Cerebellar nuclear complex (tissue), 1 donor: ENCODE measurements at regions not wholly inside any gene's neighbourhood (a gene's known extent, or its start where the extent isn't known, plus 50 kb on each side); places are given as distances from the start of the nearest gene placed in this dataset.
"Not testable (repeated sequence)": the region's sequence is repeated elsewhere in the genome, so short reads cannot be mapped to it uniquely, and the experiment has no call there.

Experiments used
- DNase-seq, 2 experiments: peaks; one replicate each; lab custom pipeline; 2025; lab: John Stamatoyannopoulos, UW

DNA sequence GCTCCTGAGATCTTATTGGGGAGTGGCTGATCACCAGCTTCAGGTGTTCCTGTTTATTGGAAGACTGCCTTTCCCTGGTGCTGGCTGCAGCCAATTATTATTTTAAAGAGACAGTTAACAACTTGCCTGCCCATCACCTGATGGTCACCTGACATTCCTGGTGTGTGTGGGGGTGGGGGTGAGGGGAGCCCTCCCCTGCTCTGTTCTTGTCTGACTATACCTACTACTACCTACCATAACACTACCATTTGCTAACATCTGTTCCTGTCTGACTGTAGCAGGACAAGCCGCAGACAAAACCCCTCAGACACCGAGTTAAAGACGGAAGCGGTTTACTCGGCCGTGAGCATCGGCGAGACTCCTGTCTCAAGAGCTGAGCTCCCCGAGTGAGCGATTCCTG lies 54.9 kb upstream of the NBPF3 start:
- DNase-seq, result no peak

- no peak for DNase-seq
These were observed 55.3 kb upstream of the NBPF3 start for GRCh38 chr1:21384620-21385019.

DNA sequence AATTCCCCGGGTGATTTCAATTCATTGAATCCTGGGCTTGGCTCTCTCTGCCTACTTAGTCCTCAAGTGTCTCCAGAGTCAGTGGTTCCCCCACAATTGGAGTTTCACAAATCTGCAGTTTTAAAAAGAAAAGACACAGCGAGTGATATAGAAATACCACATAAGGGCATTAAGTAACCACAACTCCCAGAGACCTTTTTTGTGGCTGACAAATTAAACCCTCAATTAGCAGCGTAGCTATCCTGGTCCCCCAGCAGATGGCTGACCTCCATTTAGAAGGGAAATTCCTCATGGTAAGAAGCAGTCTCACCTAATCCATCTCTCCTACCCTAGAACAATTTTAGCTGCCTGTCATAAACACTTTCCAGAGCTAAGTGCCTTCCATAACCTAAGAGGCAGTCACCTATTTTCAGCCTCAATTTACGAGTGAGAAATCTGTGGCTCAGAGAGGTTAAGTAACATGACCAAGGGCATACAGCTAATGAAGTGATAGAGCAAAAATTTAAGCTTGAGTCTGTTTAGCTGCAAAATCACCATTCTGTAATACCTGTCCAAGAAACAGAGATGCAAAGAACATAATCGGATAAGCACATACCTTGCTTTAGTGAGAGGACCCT lies 56.0 kb upstream of the NBPF3 start:
- DNase-seq, result no peak

DNA sequence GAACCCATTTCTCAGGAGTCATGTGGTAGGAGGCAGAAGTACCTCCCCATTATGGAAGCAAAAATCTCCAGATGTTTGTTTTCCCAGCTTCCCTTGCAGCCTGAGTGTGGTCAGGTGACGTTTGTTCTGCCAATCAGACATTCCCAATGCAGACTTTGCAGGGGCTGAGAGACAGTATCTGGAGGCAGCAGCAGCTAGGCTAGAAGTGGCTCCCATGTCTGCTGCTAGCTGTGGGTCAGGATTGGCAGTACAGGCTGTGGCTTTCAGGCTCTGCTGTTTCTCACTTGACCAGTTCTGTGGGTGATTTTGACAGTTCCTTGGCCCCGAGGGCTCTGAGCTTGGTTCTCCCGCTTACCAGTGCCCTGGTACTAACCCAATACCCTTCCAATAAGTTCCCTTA lies 58.6 kb upstream of the NBPF3 start:
- no peak for DNase-seq

DNA sequence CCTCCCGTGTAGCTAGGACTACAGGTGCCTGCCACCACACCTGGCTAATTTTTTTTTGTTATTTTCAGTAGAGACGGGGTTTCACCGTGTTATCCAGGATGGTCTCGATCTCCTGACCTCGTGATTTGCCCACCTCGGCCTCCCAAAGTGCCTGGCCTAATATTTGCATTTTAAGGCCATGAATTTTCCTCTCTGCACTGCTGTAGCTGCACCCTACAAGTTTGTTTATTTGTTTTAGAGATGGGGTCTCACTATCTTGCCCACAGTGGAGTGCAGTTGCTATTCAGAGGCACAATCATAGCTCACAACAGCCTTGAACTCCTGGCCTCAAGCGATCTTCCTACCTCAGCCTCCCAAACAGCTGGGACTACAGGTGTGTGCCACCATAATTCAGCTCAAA lies 59.8 kb upstream of the NBPF3 start:
- DNase-seq, result not testable (repeated sequence)

- DNase-seq, result no peak
These were observed 60.4 kb upstream of the NBPF3 start for GRCh38 chr1:21379571-21379970.

DNA sequence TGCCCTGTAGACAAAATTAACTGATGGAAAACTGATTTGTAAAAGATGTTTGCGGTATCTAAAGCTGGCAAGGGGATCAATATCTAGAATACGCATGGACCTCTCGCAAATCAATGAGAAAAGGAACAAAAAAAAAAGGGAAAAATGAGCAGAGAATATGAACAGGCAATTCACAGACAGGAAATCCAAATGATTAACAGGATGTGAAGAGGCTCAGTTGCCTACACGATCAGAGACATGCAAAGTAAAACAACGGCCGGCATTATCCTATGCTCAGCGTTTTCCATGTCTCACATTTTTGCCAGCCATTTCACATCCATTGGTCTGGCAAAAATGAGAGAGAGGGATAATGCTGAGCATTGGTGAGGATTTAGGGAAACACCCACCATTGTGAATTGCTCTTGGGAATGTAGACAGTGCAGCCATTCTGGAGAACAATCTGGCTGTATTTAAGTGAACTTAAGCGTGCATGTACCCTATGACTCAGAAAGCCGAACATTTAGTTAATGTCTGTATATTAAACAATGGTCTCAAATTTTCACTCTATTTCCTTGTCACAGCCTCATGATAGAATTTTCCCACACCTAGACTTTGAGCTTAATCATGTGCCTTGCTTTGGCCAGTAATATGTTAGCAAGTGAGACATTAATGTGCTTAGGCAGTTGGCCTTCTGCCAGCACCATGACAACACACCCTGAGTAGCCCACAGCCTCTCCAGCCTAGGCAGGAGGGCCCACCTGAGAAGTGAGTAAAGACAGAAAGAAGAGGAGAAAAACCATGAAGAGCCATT lies 61.0 kb upstream of the NBPF3 start:
- no peak for DNase-seq

- no peak for DNase-seq
These were observed 67.6 kb upstream of the NBPF3 start for GRCh38 chr1:21372383-21372782.

- no peak for DNase-seq
These were observed 70.0 kb upstream of the NBPF3 start for GRCh38 chr1:21369905-21370304.

DNA sequence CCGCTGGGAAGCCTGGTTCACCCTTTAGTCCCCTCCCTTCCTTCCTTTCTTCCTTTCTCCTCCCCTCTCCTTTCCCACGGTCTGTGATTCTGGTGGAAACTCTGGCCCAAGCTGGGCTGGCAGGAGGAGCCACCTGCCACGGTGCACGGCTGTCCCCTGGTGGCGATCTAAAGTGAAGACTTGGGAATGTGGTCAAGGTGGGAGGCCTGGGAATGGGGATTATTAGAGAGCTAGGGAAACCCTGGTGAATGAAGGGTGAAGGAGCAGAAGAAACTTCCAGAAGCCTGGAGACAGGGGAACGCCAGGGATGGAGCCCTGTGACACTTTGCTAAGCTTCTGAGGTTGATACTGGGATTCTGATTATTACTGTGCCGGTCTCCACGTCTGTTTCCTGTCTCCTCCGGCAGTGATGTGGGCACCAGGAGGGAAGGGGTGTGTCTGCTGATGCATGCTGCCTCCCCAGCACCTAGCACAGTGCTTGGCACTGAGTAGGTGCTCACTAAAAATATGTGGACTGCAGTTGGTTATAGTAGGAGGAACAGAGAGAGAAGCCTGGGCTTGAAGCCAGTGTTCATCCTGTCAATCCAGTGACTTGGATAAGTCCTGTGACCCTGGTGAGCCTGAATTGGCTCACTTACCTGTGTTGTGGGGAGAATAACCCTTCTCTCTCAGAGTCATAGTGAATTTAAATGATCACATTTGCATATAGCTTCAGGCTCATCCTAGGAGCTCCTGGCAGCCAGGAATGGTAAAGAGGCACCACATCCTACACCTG lies 71.2 kb upstream of the NBPF3 start:
- DNase-seq, result peak in 1 of 2 experiments; percentile 8

DNA sequence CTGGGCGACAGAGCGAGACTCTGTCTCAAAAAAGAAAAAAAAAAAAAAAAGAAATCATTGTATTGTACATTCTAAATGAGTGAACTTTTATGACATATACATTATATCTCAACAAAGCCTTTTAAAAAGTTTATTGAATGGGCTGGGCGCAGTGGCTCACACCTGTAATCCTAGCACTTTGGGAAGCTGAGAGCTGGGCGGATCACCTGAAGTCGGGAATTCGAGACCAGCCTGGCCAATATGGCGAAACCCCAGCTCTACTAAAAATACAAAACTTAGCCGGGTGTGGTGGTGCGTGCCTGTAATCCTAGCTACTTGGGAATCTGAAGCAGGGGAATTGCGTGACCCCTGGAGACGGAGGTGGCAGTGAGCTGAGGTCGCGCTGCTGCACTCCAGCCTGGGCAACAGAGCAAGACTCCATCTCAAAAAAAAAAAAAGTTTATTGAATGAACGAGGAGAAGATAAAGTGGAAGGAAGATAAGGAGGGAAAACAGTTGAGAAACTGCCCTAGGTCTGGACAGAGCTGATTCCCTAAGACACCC lies 71.9 kb upstream of the NBPF3 start:
- DNase-seq, result not testable (repeated sequence)

DNA sequence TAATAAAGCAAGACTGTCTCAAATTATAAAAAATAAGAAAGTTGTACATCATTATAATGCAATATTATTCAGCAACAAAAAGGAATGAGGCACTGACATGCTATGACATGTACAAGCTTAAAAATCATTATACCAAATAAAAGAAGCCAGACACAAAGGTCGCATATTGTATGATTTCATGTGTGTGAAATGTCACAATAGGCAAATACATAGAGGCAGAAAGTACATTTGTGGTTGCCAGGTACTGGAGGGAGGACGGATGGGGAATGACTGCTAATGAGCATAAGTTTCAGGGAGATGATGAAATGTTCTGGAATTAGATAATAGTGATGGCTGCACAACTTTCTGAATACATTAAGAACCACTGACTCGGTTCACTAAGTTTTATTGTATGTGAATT lies 73.6 kb upstream of the NBPF3 start:
- no peak for DNase-seq

GRCh38 chr1:21365036-21365435 lies 74.8 kb upstream of the ECE1 start:
- DNase-seq, result no peak

- no peak for DNase-seq
These were observed 71.8 kb upstream of the ECE1 start for GRCh38 chr1:21362096-21362495.

- DNase-seq, result no peak
These were observed 71.2 kb upstream of the ECE1 start for GRCh38 chr1:21361506-21361905.

DNA sequence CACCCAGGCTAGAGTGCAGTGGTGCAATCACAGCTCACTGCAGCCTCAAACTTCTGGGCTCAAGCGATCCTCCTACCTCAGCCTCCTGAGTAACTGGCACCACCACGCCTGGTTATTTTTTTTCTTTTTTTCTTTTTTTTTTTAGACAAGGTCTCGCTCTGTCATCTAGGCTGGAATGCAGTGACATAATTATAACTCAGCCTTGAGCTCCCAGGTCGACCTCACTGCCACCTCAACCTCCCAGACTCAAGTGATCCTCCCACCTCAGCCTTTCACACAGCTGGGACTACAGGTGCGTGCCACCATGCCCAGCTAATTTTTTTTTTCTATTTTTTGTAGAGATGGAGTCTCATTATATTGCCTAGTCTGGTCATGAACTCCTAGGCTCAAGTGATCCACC lies 66.9 kb upstream of the ECE1 start:
- no peak for DNase-seq

GRCh38 chr1:21355956-21356355 lies 65.7 kb upstream of the ECE1 start:
- no peak for DNase-seq

DNA sequence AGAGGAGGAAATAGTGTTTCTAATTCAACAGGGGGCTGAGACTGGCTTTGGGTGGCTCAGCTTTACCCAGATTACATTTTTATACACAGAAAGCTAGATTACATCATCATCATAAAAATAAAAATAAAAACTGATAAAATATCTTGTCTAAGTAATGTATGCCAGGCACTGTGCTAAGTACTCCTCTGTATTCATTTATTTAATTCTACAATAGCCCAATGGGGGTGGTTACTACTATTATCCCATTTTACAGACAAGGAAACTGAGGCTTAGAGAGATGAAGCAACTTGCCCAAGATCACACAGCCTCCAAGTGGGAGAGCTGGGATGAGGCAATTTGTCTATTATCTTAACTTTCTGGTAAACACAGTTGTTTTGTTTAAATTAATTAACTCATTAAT lies 62.3 kb upstream of the ECE1 start:
- DNase-seq, result no peak

GRCh38 chr1:21351901-21352300 lies 61.6 kb upstream of the ECE1 start:
- DNase-seq, result no peak

GRCh38 chr1:21350202-21350885 lies 60.1 kb upstream of the ECE1 start:
- DNase-seq, result no peak

- no peak for DNase-seq
These were observed 59.4 kb upstream of the ECE1 start for GRCh38 chr1:21349693-21350092.

GRCh38 chr1:21347072-21347581 lies 56.9 kb upstream of the ECE1 start:
- no peak for DNase-seq
